Breast epithelium (tissue), 3 donors: ENCODE measurements at regions not wholly inside any gene's neighbourhood (a gene's known extent, or its start where the extent isn't known, plus 50 kb on each side); places are given as distances from the start of the nearest gene placed in this dataset.

Experiments
- POLR2A ChIP-seq: fragments of 450-650 bp; IDR thresholded peaks from one replicate; pipeline ENCODE4 v1.6.1; 2016; ENCODE audit warnings: antibody characterized with exemption, mild to moderate bottlenecking, moderate library complexity
- POLR2AphosphoS5 ChIP-seq, 3 donors: sonication (generic); formaldehyde crosslinking; IDR thresholded peaks; one replicate each; pipeline ENCODE4 v1.6.1; 2017; ENCODE audit warnings: antibody characterized with exemption in 3 of 3
- TF ChIP-seq, protein P1 (sequence below), 3 donors: fragments of 450-650 bp; IDR thresholded peaks; one replicate each; pipeline ENCODE4 v1.5.1; 2016 to 2017; ENCODE audit warnings: antibody characterized with exemption in 3 of 3, mild to moderate bottlenecking in 3 of 3, moderate library complexity in 3 of 3

- TF ChIP-seq POLR2A (no peak), POLR2AphosphoS5 (IDR thresholded peaks at IDR 0.05) (no peak)
- TF ChIP-seq, protein P1, sequence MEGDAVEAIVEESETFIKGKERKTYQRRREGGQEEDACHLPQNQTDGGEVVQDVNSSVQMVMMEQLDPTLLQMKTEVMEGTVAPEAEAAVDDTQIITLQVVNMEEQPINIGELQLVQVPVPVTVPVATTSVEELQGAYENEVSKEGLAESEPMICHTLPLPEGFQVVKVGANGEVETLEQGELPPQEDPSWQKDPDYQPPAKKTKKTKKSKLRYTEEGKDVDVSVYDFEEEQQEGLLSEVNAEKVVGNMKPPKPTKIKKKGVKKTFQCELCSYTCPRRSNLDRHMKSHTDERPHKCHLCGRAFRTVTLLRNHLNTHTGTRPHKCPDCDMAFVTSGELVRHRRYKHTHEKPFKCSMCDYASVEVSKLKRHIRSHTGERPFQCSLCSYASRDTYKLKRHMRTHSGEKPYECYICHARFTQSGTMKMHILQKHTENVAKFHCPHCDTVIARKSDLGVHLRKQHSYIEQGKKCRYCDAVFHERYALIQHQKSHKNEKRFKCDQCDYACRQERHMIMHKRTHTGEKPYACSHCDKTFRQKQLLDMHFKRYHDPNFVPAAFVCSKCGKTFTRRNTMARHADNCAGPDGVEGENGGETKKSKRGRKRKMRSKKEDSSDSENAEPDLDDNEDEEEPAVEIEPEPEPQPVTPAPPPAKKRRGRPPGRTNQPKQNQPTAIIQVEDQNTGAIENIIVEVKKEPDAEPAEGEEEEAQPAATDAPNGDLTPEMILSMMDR (IDR thresholded peaks at IDR 0.05), result no peak
Observed at GRCh38 chr3:30474371-30474770, 132.0 kb upstream of the TGFBR2 start.
